ENCODE measurements at regions not wholly inside any gene's neighbourhood (a gene's known extent, or its start where the extent isn't known, plus 50 kb on each side); places are given as distances from the start of the nearest gene placed in this dataset.

- TF ChIP-seq, protein P1, sequence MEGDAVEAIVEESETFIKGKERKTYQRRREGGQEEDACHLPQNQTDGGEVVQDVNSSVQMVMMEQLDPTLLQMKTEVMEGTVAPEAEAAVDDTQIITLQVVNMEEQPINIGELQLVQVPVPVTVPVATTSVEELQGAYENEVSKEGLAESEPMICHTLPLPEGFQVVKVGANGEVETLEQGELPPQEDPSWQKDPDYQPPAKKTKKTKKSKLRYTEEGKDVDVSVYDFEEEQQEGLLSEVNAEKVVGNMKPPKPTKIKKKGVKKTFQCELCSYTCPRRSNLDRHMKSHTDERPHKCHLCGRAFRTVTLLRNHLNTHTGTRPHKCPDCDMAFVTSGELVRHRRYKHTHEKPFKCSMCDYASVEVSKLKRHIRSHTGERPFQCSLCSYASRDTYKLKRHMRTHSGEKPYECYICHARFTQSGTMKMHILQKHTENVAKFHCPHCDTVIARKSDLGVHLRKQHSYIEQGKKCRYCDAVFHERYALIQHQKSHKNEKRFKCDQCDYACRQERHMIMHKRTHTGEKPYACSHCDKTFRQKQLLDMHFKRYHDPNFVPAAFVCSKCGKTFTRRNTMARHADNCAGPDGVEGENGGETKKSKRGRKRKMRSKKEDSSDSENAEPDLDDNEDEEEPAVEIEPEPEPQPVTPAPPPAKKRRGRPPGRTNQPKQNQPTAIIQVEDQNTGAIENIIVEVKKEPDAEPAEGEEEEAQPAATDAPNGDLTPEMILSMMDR (IDR thresholded peaks at IDR 0.05; ENCODE audit: borderline replicate concordance, extremely low read depth, insufficient read depth), result no peak
- H3K9me3 ChIP-seq (ENCODE audit: control insufficient read depth in 2 of 3, insufficient read depth in 1 of 3, low read length in 3 of 3), result no peaks in the 10 kb centered on the region
- no peak overlapping the region for H3K27ac ChIP-seq (ENCODE audit: low read depth in 2 of 2, low read length in 2 of 2)
- peaks cover 0 to 3% (median 0%) of the 10 kb centered on the region in 3 donors for H3K4me1 ChIP-seq (ENCODE audit: control insufficient read depth in 2 of 3, insufficient read depth in 2 of 3, low read depth in 1 of 3, low read length in 3 of 3)
- no peak overlapping the region for H3K4me3 ChIP-seq (ENCODE audit: low read length in 3 of 3)
- no peaks in the 10 kb centered on the region for H3K27me3 ChIP-seq (ENCODE audit: control insufficient read depth, insufficient read depth, low read length)
- intact Hi-C loops (cut with DNase I), result no loop called here
- no peak for FAIRE-seq
- DNase-seq, result no peak
- H3K9ac ChIP-seq (ENCODE audit: low read length in 3 of 3), result no peak overlapping the region
- H3K36me3 ChIP-seq (ENCODE audit: control insufficient read depth in 2 of 3, insufficient read depth in 3 of 3, low read length in 3 of 3), result no peaks in the 10 kb centered on the region
Observed at GRCh38 chr14:61621444-61621843, 73.9 kb upstream of the HIF1A start.

DNA sequence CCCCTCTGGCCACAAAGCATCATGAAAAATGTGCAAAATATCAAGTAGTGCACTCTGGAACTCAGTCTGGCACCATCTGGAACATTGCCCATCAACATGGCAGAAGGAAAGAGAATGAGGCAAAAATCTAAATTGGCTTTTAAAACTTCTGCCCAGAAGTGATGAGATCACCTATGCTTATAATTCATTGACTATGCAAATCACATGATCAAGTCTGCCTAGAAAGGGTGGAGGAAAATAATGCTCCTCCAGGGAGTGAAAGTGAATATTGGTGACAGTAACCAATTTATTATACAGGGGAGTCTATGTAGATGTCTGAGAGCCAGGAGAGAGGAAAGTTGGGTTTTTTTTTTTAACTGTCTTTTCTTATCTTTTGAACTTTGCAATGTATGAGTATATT, 73.3 kb upstream of the HIF1A start:
- Histone ChIP-seq H3K27me3 (ENCODE audit: control insufficient read depth, insufficient read depth, low read length) (no peaks in the 10 kb centered on the region), H3K4me3 (ENCODE audit: low read length in 3 of 3) (no peak overlapping the region), H3K4me1 (ENCODE audit: control insufficient read depth in 2 of 3, insufficient read depth in 2 of 3, low read depth in 1 of 3, low read length in 3 of 3) (no peaks in the 10 kb centered on the region), H3K9ac (ENCODE audit: low read length in 3 of 3) (no peak overlapping the region), H3K27ac (ENCODE audit: low read depth in 2 of 2, low read length in 2 of 2) (no peak overlapping the region), H3K9me3 (ENCODE audit: control insufficient read depth in 2 of 3, insufficient read depth in 1 of 3, low read length in 3 of 3) (no peaks in the 10 kb centered on the region), H3K36me3 (ENCODE audit: control insufficient read depth in 2 of 3, insufficient read depth in 3 of 3, low read length in 3 of 3) (no peaks in the 10 kb centered on the region)
- TF ChIP-seq, protein P1 (IDR thresholded peaks at IDR 0.05; ENCODE audit: borderline replicate concordance, extremely low read depth, insufficient read depth), result no peak
- intact Hi-C loops (cut with DNase I), result no loop called here
- FAIRE-seq (no peak), DNase-seq (no peak)

DNA sequence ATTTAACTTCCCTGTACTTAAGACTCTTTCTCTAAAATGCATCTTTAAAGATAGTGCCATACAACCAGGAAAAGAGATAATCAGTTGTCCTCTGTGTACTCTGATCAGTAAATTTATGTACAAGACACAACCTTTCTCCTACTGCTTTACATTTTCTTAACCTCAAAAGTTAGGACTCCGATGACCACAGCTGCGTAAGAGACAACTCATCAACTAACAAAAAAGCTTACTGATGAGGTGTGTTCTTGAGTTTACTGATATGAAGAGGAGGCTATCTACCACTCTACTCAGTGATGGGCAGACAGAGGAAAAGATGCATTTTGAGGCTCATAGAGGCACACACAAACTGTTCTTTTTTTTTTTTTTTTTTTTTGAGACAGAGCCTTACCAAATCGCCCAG, 71.4 kb upstream of the HIF1A start:
- FAIRE-seq, result no peak
- Histone ChIP-seq H3K9me3 (ENCODE audit: control insufficient read depth in 2 of 3, insufficient read depth in 1 of 3, low read length in 3 of 3) (no peaks in the 10 kb centered on the region), H3K4me1 (ENCODE audit: control insufficient read depth in 2 of 3, insufficient read depth in 2 of 3, low read depth in 1 of 3, low read length in 3 of 3) (no peaks in the 10 kb centered on the region), H3K9ac (ENCODE audit: low read length in 3 of 3) (no peak overlapping the region), H3K36me3 (ENCODE audit: control insufficient read depth in 2 of 3, insufficient read depth in 3 of 3, low read length in 3 of 3) (no peaks in the 10 kb centered on the region), H3K27ac (ENCODE audit: low read depth in 2 of 2, low read length in 2 of 2) (no peak overlapping the region), H3K4me3 (ENCODE audit: low read length in 3 of 3) (no peak overlapping the region), H3K27me3 (ENCODE audit: control insufficient read depth, insufficient read depth, low read length) (no peaks in the 10 kb centered on the region)
- TF ChIP-seq, protein P1 (IDR thresholded peaks at IDR 0.05; ENCODE audit: borderline replicate concordance, extremely low read depth, insufficient read depth), result no peak
- intact Hi-C loops (cut with DNase I), result no loop called here
- DNase-seq, result no peak

GRCh38 chr14:61625165-61625564, 70.1 kb upstream of the HIF1A start:
- H3K36me3 ChIP-seq (ENCODE audit: control insufficient read depth in 2 of 3, insufficient read depth in 3 of 3, low read length in 3 of 3), result no peaks in the 10 kb centered on the region

More at GRCh38 chr14:61625165-61625564, 70.1 kb upstream of the HIF1A start:
- Histone ChIP-seq H3K27me3 (ENCODE audit: control insufficient read depth, insufficient read depth, low read length) (no peaks in the 10 kb centered on the region), H3K9me3 (ENCODE audit: control insufficient read depth in 2 of 3, insufficient read depth in 1 of 3, low read length in 3 of 3) (no peaks in the 10 kb centered on the region), H3K4me3 (ENCODE audit: low read length in 3 of 3) (no peak overlapping the region), H3K9ac (ENCODE audit: low read length in 3 of 3) (no peak overlapping the region), H3K4me1 (ENCODE audit: control insufficient read depth in 2 of 3, insufficient read depth in 2 of 3, low read depth in 1 of 3, low read length in 3 of 3) (no peaks in the 10 kb centered on the region), H3K27ac (ENCODE audit: low read depth in 2 of 2, low read length in 2 of 2) (no peak overlapping the region)
- TF ChIP-seq, protein P1 (IDR thresholded peaks at IDR 0.05; ENCODE audit: borderline replicate concordance, extremely low read depth, insufficient read depth), result no peak
- DNase-seq (no peak), FAIRE-seq (no peak)
- intact Hi-C loops (cut with DNase I), result no loop called here

Data from kidney (tissue), 13 donors.